GM19043 (cell line): ENCODE measurements at regions not wholly inside any gene's neighbourhood (a gene's known extent, or its start where the extent isn't known, plus 50 kb on each side); places are given as distances from the start of the nearest gene placed in this dataset.
A peak's percentile ranks its signal among the peaks of the same experiment; 100 is the strongest.
"Not testable (repeated sequence)": the region's sequence is repeated elsewhere in the genome, so short reads cannot be mapped to it uniquely, and the experiment has no call there.

ENCODE experiments used
- ATAC-seq: cut with Tn5 transposase; IDR thresholded peaks from one replicate; pipeline ENCODE4 v1.9.1; 2021; ENCODE audit warnings: low read depth; ENCODE audit not compliant: unreplicated experiment

DNA sequence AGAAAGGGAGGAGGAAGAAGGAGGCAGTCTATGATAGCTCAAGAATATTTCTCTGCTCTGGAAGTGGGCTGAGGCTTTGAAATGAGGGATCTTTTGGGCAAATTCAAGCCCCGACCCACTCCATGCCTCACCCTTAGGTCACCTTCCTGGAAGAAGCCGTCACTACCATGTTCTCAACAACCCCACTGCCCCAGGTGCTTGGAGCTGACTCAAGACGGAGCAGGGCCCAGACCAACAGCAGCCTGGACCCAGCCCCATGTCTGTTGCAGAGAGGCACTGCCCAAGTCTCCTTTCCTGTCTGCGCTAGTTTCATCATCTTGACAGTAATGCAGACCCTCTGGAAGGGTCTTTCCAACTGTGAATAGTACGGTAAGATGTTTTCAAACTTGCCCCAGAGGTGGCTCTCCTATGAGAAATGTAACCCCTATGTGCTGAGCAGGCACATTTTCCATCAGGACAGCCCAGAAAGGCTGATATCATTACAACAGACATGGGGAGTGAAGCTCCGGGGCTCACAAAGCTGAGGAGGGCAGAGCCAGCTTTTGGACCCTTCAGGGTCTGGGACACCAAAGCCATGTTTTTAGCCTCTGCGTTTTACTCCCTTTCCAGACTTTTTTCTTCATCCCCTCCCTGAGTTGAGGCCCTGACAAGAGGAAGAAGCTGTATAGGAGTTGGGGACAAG lies 128.2 kb upstream of the LARP1 start:
- ATAC-seq = no peak

DNA sequence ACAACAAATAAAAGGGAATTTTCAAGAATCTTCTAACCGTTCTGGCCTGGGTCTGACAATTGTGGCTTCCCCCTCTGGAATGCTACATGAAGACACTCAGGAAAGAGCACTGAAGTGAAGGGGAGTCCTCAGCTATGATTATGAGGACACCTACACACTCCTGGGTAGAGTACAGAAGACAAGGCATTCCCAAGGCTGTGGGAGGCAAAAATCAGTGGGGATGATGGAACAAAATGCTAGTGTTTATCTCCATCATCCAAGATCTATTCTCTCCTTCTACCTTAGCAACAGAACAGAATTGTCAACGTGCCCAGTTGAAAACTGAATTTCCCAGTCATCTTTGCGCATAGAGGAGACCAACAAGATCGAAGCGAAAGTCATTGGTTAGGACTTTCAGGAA lies 130.1 kb upstream of the LARP1 start:
- no peak for ATAC-seq

DNA sequence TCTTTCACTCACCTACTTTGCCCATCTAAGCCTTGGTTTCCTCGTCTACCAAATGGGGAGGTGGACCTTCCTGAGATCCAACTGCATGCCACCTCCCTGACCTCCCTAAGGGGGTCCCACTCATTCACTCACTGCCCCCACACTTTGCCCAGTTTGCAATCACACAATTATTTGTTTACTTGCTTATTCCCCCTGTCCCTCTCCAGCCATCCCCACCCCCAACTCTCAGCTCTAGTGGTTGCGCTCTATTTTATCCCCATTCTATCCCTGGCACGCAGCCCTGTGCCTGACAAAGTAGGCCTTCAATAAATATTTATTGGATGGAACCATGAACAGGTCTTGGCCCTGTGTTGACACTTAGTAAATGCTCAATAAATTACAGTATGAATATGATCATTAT lies 130.8 kb upstream of the LARP1 start:
- ATAC-seq = no peak

DNA sequence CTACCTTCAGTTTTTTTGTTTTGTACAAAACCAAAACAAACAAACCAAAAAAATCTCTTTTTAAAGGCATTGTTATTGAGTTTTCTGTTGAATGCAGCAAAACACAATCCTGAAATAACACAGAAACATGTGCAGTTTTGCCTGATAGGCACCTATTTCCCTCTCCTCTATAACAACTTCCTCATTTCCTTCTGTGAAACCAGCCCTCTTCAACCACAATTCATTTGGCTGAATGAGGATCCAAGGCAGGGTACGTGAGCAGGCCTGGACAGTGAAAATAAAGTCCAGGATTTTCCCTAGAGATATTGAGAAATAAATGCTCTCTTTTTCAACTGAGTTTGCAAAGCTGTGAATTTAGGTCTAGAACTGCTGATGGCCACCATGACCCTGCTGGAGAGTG lies 134.8 kb upstream of the LARP1 start:
- no peak for ATAC-seq

DNA sequence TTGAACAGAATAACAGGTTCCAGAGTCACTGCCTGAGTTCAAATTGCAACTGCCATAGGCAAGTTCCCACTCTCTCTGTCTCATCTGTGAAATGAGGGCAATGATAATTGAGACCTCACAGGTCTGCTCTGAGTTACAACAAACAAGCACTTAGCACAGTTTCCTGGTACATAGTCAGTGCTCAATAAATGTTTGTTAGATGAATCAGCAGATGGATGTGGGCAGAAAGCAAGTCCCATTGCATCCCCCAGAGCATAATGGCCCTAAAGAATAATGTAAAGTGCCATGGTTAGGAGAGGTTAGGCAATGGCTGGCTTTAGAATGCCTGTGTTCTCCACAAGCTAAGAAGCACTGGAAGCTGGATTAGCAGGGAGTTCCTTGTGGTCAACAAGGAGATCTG lies 136.5 kb upstream of the LARP1 start:
- no peak for ATAC-seq

DNA sequence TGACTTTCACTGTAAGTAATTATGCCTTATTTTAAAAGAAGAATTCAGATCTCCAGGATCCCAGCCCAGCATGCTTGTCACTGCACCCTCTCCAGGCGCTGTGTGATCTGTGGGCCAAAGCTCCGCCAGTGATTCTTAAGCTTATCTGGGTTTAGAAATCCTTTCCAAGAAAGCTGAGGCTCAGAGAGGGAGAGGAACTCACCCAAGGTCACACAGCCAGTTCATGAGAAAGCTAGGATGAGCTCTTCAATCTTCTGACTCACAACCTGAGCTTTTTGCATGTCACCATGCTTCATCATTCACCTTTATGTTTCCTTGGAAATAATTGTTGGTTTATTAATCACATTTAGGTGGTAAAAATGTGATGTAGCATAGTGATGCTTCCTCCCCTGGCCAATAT lies 136.6 kb upstream of the HAND1 start:
- ATAC-seq = no peak

DNA sequence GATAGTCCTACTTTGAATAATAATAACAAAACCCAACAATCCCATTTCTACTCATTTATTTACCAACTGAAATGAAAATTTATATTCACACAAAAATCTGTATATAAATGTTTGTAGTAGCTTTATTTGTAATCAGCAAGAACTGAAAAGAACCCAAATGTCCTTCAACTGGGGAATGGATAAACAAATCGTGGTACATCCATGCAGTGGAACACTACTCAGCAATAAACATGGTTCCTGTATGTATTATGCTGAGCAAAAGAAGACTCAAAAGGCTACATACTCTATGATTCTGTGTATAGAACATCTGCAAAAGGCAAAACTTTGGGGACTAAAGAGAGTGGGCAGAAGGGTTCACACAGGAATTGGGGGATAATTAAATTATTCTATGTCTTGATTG lies 136.1 kb upstream of the HAND1 start:
- no peak for ATAC-seq

DNA sequence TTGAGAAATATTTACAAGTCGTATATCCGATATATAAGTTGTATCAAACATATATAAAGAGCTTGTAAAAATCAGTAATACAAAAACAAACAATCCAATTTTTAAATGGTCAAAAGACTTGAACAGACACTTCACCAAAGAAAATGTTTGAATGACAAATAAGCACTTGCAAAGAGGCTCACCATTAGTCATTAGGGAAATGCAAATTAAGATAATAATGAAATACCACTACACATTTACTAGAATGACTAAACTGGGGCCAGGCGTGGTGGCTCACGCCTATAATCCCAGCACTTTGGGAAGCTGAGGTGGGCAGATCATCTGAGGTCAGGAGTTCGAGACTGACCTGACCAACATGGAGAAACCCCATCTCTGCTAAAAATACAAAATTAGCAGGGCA lies 134.6 kb upstream of the HAND1 start:
- ATAC-seq = no peak

DNA sequence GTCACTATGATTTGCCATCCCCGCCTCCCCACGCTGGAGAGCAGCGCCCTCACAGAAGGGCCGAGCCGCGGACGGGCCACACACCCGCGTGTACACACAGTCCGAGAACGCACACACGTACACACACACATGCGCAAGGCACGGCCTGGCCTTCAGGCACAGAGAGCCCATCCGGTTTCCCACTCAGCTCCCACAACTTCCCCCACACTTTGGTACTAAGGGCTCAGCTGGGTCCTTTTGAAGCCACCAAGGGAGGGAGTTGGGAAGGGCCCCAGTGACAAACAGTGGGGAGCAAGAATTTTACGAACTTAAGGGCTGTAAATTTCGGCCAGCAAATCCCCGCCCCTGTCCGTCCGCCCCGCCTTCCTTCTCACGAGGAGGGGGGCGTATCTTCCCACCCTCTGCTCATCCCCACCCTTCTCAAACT lies 133.3 kb upstream of the HAND1 start:
- no peak for ATAC-seq

DNA sequence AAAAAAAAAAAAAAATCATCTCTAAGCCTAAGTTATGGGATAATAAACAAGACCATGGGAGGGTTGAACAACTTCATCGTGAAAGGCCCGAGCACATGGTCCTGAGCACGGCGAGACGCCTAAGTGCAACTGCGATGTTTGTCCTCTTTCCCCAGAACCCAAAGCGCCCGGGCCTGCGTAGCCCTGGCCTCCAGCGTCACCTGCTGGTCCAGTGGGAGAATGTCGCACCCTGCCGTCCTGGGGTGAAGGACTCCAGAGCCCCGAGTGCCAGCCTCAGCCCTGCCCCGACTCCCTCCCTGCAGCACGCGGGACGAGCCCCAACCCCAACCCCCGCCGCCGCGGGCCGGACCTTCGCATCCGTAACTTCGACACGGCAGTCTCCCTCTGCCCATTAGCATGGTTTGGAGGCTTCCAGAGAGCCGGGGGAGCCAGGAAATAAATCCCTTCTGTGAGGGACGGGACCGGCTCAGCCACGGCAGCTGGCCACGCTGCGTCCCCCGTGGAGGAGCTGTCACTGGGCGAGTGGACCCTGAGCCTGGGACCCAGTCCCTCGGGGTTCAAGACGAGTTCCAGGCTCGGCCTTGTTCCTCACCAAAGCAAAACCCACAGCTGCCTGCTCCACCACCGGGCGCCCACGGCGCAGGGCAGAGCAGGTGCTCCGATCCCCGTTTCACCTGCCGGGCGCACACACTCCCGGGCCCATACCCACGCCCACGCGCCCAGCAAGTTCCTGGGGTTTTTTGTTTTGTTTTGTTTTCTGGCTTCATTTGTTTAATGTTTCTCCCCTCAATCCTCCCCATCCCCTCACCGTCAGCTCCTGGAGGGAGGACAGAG lies 132.5 kb upstream of the HAND1 start:
- ATAC-seq = peak; percentile 85

DNA sequence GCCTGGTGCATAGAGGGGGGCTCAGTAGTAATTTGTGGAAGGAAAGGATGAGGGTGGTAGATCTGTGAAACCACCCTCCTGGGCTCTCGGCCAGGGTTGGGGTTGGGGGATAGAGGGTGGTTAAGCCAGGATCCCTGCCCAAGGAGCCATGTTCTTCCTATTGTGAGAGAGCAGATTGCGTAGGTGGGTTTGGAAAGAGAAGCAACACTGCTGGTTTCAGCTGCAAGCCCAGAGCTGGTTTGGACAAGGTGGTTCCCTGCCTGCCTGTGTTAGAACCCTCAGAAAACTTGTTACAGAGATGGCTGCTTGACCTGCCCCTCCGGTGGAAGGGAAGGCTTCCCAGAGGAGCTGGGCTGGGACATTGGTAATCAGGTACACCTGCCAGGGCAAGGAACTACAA lies 131.2 kb upstream of the HAND1 start:
- no peak for ATAC-seq

DNA sequence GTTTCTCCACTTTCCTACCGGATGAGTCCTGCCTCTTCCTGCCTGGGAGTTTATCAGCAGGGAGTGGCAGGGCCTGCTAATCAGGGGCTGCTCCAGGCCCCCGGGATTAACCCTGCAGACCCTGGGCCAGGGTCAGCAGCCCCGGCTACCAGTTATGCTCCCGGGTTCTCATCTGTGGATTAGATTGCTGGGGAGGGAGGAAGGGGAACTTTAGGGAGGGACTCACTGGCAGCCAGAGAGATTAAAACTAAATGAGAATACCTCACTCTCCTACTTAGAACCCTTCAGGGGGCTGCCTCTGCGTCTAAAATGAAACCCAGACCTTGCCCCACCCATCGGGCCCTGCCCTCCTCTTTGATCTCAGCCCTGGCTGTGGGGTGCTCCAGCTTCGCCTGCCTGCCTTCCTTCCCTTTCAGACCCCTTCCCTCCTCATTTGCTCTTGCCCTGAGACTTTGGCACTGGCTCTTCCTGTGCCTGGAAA lies 130.5 kb upstream of the HAND1 start:
- ATAC-seq = no peak

DNA sequence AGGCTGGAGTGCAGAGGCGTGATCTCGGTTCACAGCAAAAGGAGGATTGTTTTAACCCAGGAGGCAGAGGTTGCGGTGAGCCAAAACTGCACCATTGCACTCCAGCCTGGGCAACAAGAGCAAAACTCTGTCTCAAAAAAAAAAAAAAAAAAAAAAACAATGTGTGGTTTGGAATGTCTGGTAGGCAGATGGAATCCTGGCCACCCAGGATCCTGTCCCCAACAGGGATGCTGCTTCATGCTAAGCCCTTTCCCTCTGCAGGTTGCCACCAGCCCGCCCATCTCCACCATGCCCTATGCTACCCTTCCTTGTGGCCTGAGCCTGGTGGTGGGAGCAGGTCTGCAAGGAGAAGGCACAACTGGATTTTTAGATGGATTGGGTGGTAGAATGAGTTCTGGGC lies 129.7 kb upstream of the HAND1 start:
- ATAC-seq = no peak

DNA sequence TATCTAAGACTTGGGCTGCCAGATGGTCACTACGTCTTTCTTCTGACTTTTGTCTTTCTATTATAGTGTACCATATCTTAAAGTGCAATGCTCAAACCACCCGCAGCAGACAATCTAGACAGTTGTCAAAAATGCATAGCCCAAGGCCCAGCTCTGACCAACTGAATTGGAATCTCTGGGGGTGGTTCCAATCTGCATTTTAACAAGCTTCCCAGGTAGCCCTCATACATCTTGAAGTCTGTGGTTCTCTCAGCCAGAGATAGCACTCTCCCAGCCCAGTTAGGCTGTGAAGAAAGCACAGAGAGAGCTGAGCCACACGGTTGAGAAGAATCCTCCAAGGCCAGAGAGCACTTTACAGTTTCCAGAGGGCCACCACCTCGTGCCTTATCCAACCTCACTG lies 128.2 kb upstream of the HAND1 start:
- ATAC-seq = no peak

DNA sequence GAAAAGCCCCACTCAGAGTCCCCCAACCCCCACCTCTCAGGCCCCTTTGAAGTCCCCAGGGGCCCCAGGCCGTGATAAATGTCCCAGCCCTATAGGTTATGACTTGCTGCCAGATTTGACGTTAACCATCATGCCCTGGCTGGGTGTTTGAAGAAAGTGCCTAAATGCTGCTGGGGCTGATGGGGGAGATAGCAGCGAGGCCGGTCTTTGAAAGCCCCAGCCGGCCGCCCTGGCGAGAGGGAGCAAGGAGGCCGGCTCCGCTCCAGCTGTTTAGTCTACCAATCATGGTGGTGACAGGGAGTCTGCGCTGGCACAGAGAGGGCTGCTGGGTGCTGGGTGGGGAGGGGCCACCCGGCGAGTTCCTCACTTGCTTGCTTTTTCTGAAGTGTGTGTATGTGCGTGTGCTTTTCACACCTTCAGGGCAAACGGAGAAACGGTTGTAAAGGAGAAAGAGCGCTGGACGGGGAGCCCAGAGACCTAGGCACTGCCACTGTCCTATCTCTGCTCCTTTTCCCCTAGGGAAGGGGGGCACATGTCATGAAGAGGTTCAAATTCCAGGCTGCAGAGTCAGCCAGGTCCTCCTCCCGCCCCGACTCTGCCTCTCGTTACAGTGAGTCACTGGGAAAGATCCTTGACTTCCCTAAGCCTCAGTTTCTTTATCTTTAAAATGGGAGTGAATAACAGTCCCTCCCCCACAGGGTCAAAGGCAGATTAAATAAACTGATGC lies 126.1 kb upstream of the HAND1 start:
- no peak for ATAC-seq

DNA sequence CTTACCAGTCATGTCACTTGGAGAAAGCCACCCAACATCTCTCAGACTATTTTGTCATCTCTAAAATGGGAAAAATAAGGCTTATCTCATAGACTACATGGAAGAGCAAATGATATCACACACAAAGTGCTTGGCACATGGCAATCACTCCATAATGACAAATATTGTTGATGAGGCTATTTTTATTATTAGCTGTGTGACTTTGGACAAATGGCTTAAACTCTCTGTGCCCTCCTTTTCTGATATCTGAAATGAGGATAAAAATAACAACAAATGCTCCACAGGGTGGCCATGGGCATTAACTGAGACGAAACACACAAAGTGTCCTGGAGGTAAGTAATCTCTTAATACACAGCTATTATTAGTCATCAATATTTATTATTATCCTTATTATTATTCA lies 125.5 kb upstream of the HAND1 start:
- ATAC-seq = no peak

DNA sequence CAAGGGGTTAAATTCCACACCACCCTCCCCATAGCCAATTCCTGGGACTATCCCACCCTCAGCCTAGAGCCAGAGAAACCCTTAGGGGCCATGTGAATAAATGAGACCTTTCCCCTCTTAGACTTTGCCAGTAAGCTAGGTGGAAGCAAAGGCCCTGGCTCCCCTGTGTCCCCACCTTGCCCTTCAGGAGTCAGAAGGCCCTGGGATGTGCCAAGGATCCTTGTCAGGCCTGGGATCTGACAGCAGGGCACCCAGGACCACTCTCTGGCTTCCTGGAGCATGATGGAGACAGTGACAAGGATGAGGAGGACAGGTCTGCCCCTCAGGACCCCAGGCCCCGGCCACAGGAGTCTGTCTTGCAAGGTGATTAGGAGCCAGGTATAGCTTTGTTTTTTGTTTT lies 125.0 kb upstream of the HAND1 start:
- no peak for ATAC-seq

DNA sequence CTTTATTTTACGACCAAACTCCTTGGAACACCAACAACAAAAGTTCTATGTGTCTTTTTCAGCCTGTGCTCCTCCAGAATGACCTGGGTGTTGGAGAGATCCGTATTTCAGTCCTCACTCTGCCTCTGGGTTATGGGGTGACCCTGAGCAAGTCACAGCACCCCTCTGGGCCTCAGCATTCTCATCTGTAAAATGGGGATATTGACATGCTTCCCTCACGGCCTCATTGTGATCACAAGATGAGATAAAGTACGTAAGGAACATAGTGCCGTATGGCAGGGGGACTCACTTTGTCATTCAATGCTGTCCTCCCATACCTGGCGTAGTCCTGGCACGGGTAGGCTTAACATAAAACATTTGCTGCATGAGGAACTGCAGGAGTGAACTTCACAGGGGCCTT lies 123.0 kb upstream of the HAND1 start:
- no peak for ATAC-seq

DNA sequence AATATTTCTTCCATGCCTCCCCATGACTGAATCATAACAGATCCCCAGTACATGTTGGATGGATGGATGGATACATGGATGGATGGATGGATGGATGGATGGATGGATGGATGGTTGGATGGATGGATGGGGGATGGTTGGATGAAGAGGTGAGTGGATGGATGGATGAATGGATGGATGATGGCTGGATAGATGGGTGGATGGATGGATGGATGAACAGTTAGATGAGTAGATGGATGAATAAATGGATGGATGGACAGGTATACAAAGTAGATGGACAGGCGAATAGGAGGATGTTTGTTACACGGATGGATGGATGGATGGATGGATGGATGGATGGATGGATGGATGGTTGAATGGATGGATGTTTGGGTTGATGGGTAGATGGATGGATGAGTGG lies 120.0 kb upstream of the HAND1 start:
- no peak for ATAC-seq

DNA sequence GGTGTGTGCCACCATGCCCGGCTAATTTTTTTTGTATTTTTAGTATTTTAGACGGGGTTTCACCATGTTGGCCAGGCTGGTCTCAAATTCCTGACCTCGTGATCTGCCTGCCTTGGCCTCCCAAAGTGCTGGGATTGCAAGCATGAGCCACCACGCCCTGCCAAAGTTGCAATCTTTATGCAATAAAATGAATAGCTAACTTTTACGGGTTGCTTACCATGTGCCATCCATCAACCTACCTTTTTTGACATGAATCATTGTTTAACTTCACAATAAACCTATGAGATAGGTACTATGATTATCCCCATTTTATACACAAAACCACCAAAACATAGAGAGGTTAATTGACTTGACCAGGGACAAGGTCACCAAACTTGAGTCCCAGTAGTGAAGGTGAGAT lies 118.8 kb upstream of the HAND1 start:
- not testable (repeated sequence) for ATAC-seq

DNA sequence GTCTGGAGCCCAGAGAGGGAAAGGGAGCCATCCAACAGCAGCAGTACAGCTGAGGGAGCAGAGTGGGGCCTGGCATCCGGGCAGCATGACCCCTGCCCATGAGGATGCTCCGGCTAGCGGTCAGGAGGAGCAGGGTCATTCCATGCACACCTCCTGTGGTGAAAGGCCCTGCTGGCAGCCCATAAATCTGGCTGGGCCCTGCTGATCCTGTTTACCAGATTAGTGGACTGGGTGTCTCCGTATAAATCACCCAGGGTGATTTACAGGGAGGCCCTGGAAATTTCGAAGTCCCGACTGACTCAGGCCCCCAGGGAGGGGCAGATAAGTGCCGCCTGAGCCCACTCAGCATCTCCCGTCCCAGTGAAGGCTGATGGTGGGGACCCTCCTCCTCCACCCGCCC lies 117.6 kb upstream of the HAND1 start:
- no peak for ATAC-seq
